ENCODE measurements at regions not wholly inside any gene's neighbourhood (a gene's known extent, or its start where the extent isn't known, plus 50 kb on each side); places are given as distances from the start of the nearest gene placed in this dataset.

DNA sequence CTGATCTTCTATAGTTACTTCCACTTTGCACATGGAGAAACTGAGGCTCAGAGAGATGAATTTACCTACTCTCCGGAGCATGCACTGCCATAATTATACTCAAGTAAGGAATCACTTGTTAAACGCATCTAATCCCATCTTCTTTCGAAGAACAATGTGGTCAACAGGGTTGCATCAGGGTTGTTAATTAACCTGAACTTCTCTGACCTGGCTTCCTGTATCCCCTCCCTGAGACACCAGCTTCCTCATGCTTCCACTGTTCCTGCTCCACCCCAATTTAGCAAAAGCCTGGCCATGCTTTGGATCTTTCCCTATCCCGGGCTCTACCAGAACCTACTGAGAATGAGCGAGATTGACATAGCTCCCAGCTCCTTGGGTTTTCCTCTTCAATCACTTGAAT, 136.7 kb downstream of the SMIM20 start:
- TF ChIP-seq, protein P1, sequence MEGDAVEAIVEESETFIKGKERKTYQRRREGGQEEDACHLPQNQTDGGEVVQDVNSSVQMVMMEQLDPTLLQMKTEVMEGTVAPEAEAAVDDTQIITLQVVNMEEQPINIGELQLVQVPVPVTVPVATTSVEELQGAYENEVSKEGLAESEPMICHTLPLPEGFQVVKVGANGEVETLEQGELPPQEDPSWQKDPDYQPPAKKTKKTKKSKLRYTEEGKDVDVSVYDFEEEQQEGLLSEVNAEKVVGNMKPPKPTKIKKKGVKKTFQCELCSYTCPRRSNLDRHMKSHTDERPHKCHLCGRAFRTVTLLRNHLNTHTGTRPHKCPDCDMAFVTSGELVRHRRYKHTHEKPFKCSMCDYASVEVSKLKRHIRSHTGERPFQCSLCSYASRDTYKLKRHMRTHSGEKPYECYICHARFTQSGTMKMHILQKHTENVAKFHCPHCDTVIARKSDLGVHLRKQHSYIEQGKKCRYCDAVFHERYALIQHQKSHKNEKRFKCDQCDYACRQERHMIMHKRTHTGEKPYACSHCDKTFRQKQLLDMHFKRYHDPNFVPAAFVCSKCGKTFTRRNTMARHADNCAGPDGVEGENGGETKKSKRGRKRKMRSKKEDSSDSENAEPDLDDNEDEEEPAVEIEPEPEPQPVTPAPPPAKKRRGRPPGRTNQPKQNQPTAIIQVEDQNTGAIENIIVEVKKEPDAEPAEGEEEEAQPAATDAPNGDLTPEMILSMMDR (IDR thresholded peaks at IDR 0.05) = no peak
- TF ChIP-seq POLR2A (IDR thresholded peaks at IDR 0.05) = no peak
